Adrenal gland (tissue), 9 donors: ENCODE measurements at regions not wholly inside any gene's neighbourhood (a gene's known extent, or its start where the extent isn't known, plus 50 kb on each side); places are given as distances from the start of the nearest gene placed in this dataset.

Source experiments
- DNase-seq, 7 donors: peaks; one replicate each; pipeline ENCODE4 v3.0.0-alpha.2; 2019 to 2020
- H3K27ac ChIP-seq, 5 donors: fragments of 200-600 bp; sonication (generic) in 4 of 5; 1 replicate in 3 of 5; 2 replicates in 2 of 5; pipeline versions ENCODE4 v1.5.1 to v1.8.0; 2016 to 2020; ENCODE audit warnings: mild to moderate bottlenecking in 1 of 5
- H3K27me3 ChIP-seq: fragments of 200-600 bp; 2 replicates; pipeline ENCODE4 v1.8.0; 2021
- H3K36me3 ChIP-seq, 2 donors: fragments of 200-600 bp; replicated peaks in 1 of 2; 1 replicate in 1 of 2; 2 replicates in 1 of 2; pipeline versions ENCODE4 v1.5.1 to v1.8.0; 2018 to 2022
- H3K4me1 ChIP-seq, 2 donors: fragments of 200-600 bp; replicated peaks in 1 of 2; 1 replicate in 1 of 2; 2 replicates in 1 of 2; pipeline versions ENCODE4 v1.5.1 to v1.8.0; 2018 to 2021
- H3K4me3 ChIP-seq, 4 donors: fragments of 200-600 bp; sonication (generic) in 3 of 4; one replicate each; pipeline ENCODE4 v1.5.1; 2016 to 2018
- H3K9me3 ChIP-seq, 3 donors: fragments of 200-600 bp; sonication (generic) in 1 of 3; replicated peaks in 1 of 3; 1 replicate in 2 of 3; 2 replicates in 1 of 3; pipeline versions ENCODE4 v1.5.1 to v1.8.0; 2016 to 2021
- CTCF ChIP-seq, 6 experiments: fragments of 450-650 bp in 4 of 6; fragments of 200-600 bp in 2 of 6; sonication (generic) in 1 of 6; IDR thresholded peaks; 1 replicate in 5 of 6; 2 replicates in 1 of 6; pipeline versions ENCODE4 v1.5.1 to v1.8.0; 2016 to 2021; ENCODE audit warnings: antibody characterized with exemption in 6 of 6, mild to moderate bottlenecking in 2 of 6, moderate library complexity in 1 of 6
- POLR2A ChIP-seq, 2 donors: fragments of 450-650 bp; IDR thresholded peaks; one replicate each; pipeline ENCODE4 v1.6.1; 2017; ENCODE audit warnings: antibody characterized with exemption in 2 of 2, mild to moderate bottlenecking in 2 of 2, moderate library complexity in 1 of 2
- WGBS, 4 donors: extraction: QIAGEN DNeasy Blood & Tissue Kit in 2 of 4; methylation state at CpG; one replicate each; pipeline versions ENCODE4 v1.1.5 to v1.1.7; 2013 to 2017; 5-methylcytosine and 5-hydroxymethylcytosine counted together
- intact Hi-C, 2 donors: fragments of 100-400 bp; cut with DNase I; formaldehyde crosslinking; loops; one replicate each; pipeline versions ENCODE4 v1.14.1 to v1.15.0; 2022 to 2023
- donor health status: healthy with polysubstance abuse.
- donor health status: Bipolar disorder and iron deficiency.
- donor health status: DM: yes; HTN: yes; CAD: no.
- donor health status: DM: no; HTN: no; CAD: no.
- donor health status: DM: no; HTN: no; CAD: no.

DNA sequence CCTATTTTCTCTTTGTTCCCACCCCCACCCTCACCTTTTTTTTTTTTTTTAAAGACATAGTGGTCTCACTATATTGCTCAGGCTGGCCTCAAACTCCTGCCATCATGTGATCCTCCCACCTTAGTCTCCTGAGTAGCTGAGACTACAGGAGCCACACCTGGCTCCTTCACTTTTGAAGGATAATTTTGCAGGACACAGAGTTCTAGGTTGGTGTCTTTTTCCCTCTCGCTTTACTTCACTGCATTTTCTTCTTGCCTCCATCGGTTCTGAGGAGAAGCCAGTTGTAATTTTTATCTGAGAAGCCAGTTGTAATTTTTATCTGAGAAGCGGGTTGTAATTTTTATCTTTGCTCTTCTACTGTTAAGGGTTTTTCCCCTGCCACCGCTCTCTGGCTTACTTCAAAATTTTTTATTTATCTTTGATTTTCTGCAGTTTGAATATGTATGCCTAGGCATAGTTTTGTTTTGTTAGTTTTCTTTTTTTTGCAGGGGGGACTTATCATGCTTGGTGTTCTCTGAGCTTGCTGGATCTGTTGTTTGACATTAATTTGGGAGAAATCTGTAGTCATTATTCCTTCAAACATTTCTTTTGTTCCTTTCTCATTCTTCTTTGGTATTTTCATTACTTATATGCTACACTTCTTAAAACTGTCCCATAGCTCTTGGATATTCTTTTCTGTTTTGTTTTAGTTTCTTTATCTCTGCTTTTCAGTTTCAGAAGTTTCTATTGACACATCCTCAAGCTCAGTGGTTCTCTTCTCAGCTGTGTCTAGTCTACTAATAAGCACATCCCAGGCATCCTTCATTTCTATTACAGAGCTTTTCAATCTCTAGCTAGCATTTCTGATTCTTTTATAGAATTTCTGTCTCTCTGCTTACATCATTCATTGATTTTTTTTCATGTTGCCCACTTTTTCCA lies 148.2 kb upstream of the CHD1 start:
- Histone ChIP-seq H3K4me3 (no peak overlapping the region), H3K27me3 (no peaks in the 10 kb centered on the region), H3K36me3 (no peaks in the 10 kb centered on the region), H3K4me1 (no peaks in the 10 kb centered on the region), H3K27ac (no peak overlapping the region), H3K9me3 (no peaks in the 10 kb centered on the region)
- no peak for DNase-seq
- no peak for TF ChIP-seq POLR2A (IDR thresholded peaks at IDR 0.05)
- no peak for TF ChIP-seq CTCF (IDR thresholded peaks at IDR 0.05)
- WGBS, 4 donors: 84 to 92% (median 87%) methylated on average over 4 of the region's 4 CpGs
- intact Hi-C loops: no loop called here

DNA sequence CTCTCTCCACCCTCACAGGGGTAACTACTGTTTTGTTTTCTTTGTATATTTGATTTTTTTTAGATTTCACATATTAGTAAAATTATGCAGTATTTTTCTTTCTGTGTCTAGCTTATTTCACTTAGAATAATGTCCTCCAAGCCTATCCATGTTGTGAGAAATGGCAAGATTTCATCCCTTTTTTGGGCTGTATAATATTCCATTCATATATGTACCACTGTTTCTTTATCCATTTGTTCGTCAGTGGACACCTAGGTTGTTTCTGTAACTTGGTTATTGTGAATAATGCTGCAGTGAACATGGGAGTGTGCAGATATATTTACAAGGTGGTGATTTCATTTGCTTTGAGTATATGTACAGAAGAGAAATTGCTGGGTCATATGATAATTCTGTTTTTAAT lies 144.0 kb upstream of the CHD1 start:
- TF ChIP-seq CTCF (IDR thresholded peaks at IDR 0.05): no peak
- TF ChIP-seq POLR2A (IDR thresholded peaks at IDR 0.05): no peak
- WGBS, 4 donors: 81 to 84% (median 83%) methylated on average over 1 of the region's 1 CpG
- Histone ChIP-seq H3K27ac (no peak overlapping the region), H3K36me3 (no peaks in the 10 kb centered on the region), H3K4me1 (no peaks in the 10 kb centered on the region), H3K9me3 (no peaks in the 10 kb centered on the region), H3K4me3 (no peak overlapping the region), H3K27me3 (no peaks in the 10 kb centered on the region)
- no peak for DNase-seq
- intact Hi-C loops: no loop called here

DNA sequence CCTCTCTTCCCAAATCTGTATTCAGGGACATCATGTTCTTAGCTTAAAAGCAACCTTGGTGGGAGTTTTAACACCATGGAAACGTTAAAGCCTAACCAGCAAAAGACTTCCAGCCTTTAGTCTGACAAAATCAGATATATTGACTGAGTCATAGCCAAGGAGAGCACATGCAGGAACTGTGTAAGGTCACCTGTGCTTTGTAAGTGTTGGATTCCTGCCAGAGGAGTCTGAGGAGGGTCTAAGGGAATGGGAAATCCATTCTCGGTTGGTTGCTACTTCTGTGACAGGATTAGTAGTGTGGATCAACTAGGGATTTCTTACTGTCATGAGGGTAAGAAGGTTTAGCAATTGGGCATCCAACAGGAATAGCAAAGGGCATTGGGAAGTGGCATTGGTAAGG lies 142.0 kb upstream of the CHD1 start:
- DNase-seq: no peak
- TF ChIP-seq CTCF (IDR thresholded peaks at IDR 0.05) (no peak), POLR2A (IDR thresholded peaks at IDR 0.05) (no peak)
- Histone ChIP-seq H3K4me3 (no peak overlapping the region), H3K27me3 (no peaks in the 10 kb centered on the region), H3K27ac (no peak overlapping the region), H3K4me1 (no peaks in the 10 kb centered on the region), H3K9me3 (no peaks in the 10 kb centered on the region), H3K36me3 (no peaks in the 10 kb centered on the region)
- intact Hi-C loops: no loop called here
- 21 to 33% (median 30%) methylated on average over 2 of the region's 2 CpGs for WGBS, 4 donors

- Histone ChIP-seq H3K4me3 (no peak overlapping the region), H3K9me3 (no peaks in the 10 kb centered on the region), H3K27ac (no peak overlapping the region), H3K27me3 (no peaks in the 10 kb centered on the region), H3K36me3 (no peaks in the 10 kb centered on the region), H3K4me1 (no peaks in the 10 kb centered on the region)
- DNase-seq: no peak
- TF ChIP-seq CTCF (IDR thresholded peaks at IDR 0.05): no peak
- TF ChIP-seq POLR2A (IDR thresholded peaks at IDR 0.05): no peak
- WGBS, 4 donors: 64 to 68% (median 64%) methylated on average over 4 of the region's 4 CpGs
- intact Hi-C loops: no loop called here
These were observed 141.6 kb upstream of the CHD1 start for GRCh38 chr5:99070362-99070761.
